B cell (primary cell): ENCODE measurements at regions not wholly inside any gene's neighbourhood (a gene's known extent, or its start where the extent isn't known, plus 50 kb on each side); places are given as distances from the start of the nearest gene placed in this dataset.

Experiments
- ATAC-seq: fragments of 200-7000 bp; cut with Tn5 transposase; one replicate; pipeline ENCODE4 v1.10.0; 2021; ENCODE audit warnings: low read depth, mild to moderate bottlenecking, moderate number of reproducible peaks, moderate library complexity
- CTCF ChIA-PET: fragments of 350-600 bp; sonication (Branson Sonifier 250); formaldehyde crosslinking; loops from one replicate; lab custom pipeline; 2021; ENCODE audit warnings: antibody characterized with exemption, inconsistent platforms; lab: Charles Lee
- POLR2A ChIA-PET: fragments of 350-600 bp; sonication (Branson Sonifier 250); formaldehyde crosslinking; loops from one replicate; lab custom pipeline; 2021; ENCODE audit warnings: antibody characterized with exemption; lab: Charles Lee
- DNase-seq: peaks from one replicate; pipeline ENCODE4 v3.0.0; 2013
- H2AFZ ChIP-seq: 2 replicates; pipeline ENCODE4 v1.6.1; 2012; ENCODE audit warnings: mild to moderate bottlenecking, low read depth, low read length; ENCODE audit not compliant: insufficient read depth, poor library complexity, severe bottlenecking
- H3K27ac ChIP-seq, 2 donors: 1 replicate in 1 of 2; 2 replicates in 1 of 2; pipeline ENCODE4 v1.5.1; 2012 to 2013; ENCODE audit warnings: low read length in 2 of 2, mild to moderate bottlenecking in 2 of 2, moderate library complexity in 1 of 2
- H3K27me3 ChIP-seq, 4 experiments: fragments of 200-600 bp in 1 of 4; sonication (generic) in 1 of 4; replicated peaks in 1 of 4; 1 replicate in 2 of 4; 2 replicates in 2 of 4; pipeline versions ENCODE4 v1.6.1 to v1.7.0; 2013 to 2016; ENCODE audit warnings: low read length in 3 of 4, mild to moderate bottlenecking in 2 of 4, mixed read lengths in 1 of 4, moderate library complexity in 1 of 4; ENCODE audit not compliant: insufficient read depth in 4 of 4, control insufficient read depth in 3 of 4; ENCODE audit errors: control extremely low read depth in 1 of 4
- H3K36me3 ChIP-seq, 2 experiments: replicated peaks in 1 of 2; 1 replicate in 1 of 2; 2 replicates in 1 of 2; pipeline versions ENCODE4 v1.6.1 to v1.7.1; 2013; ENCODE audit warnings: low read length in 1 of 2; ENCODE audit not compliant: insufficient read depth in 2 of 2, control insufficient read depth in 1 of 2; ENCODE audit errors: control extremely low read depth in 1 of 2, extremely low read depth in 1 of 2
- H3K4me1 ChIP-seq, 2 donors: fragments of 200-600 bp in 1 of 2; sonication (generic) in 1 of 2; 1 replicate in 1 of 2; 2 replicates in 1 of 2; pipeline versions ENCODE4 v1.5.1 to v1.6.1; 2013 to 2017; ENCODE audit warnings: low read length in 2 of 2; ENCODE audit not compliant: control insufficient read depth in 2 of 2, insufficient read depth in 2 of 2
- H3K4me2 ChIP-seq: replicated peaks from 2 replicates; pipeline ENCODE3; 2012; ENCODE audit warnings: mild to moderate bottlenecking, low read depth, low read length; ENCODE audit not compliant: poor library complexity, severe bottlenecking
- H3K4me3 ChIP-seq, 5 experiments: fragments of 200-600 bp in 1 of 5; sonication (generic) in 1 of 5; 1 replicate in 3 of 5; 2 replicates in 2 of 5; pipeline versions ENCODE4 v1.5.1 to v1.7.0; 2011 to 2016; ENCODE audit warnings: low read length in 4 of 5, mild to moderate bottlenecking in 4 of 5, low read depth in 2 of 5, control low read depth in 1 of 5, moderate library complexity in 1 of 5; ENCODE audit not compliant: insufficient read depth in 1 of 5; ENCODE audit errors: control extremely low read depth in 1 of 5, extremely low read depth in 1 of 5
- H3K79me2 ChIP-seq: fragments of 200-600 bp; sonication (generic); one replicate; pipeline ENCODE4 v1.6.0; 2016; ENCODE audit warnings: low read length; ENCODE audit not compliant: control insufficient read depth, insufficient read depth
- H3K9ac ChIP-seq: fragments of 200-600 bp; sonication (generic); 2 replicates; pipeline ENCODE4 v1.6.1; 2017; ENCODE audit warnings: mild to moderate bottlenecking, low read length, moderate library complexity
- H3K9me3 ChIP-seq, 3 donors: one replicate each; pipeline versions ENCODE4 v1.6.1 to v1.7.1; 2013; ENCODE audit warnings: low read length in 2 of 3; ENCODE audit not compliant: control insufficient read depth in 2 of 3, insufficient read depth in 1 of 3; ENCODE audit errors: control extremely low read depth in 1 of 3
- H4K20me1 ChIP-seq: 2 replicates; pipeline ENCODE4 v1.6.0; 2012; ENCODE audit warnings: mild to moderate bottlenecking, low read length; ENCODE audit not compliant: insufficient read depth, control insufficient read depth, poor library complexity, severe bottlenecking
- H3K27ac Mint-ChIP-seq: one replicate; pipeline ENCODE4 v1.8.0; 2021; ENCODE audit warnings: mixed read lengths
- H3K27me3 Mint-ChIP-seq: one replicate; pipeline ENCODE4 v1.8.0; 2021; ENCODE audit warnings: mixed read lengths
- H3K4me1 Mint-ChIP-seq: one replicate; pipeline ENCODE4 v1.8.0; 2021; ENCODE audit warnings: mixed read lengths
- H3K4me3 Mint-ChIP-seq: one replicate; pipeline ENCODE4 v1.8.0; 2021; ENCODE audit warnings: mixed read lengths
- H3K9me3 Mint-ChIP-seq: one replicate; pipeline ENCODE4 v1.8.0; 2022; ENCODE audit warnings: mixed read lengths; ENCODE audit not compliant: insufficient read depth
- CTCF ChIP-seq: fragments of 200-600 bp; IDR thresholded peaks from one replicate; pipeline ENCODE4 v1.8.0; 2022; ENCODE audit warnings: antibody characterized with exemption, mild to moderate bottlenecking
- EZH2 ChIP-seq: IDR thresholded peaks from 2 replicates; pipeline ENCODE4 v1.6.1; 2012; ENCODE audit warnings: borderline replicate concordance, low read depth, mild to moderate bottlenecking, moderate library complexity, low read length; ENCODE audit not compliant: insufficient read depth, poor library complexity, severe bottlenecking
- WGBS: methylation state at CpG from one replicate; pipeline ENCODE4 v1.1.5; 2013; ENCODE audit warnings: missing lambda C conversion rate; ENCODE audit not compliant: insufficient coverage; 5-methylcytosine and 5-hydroxymethylcytosine counted together
- intact Hi-C: fragments of 100-400 bp; cut with micrococcal nuclease; formaldehyde crosslinking; loops from one replicate; pipeline ENCODE4 v1.10.0; 2022

- ChIA-PET CTCF (no interaction called here), POLR2A (no interaction called here)
- Mint-ChIP-seq H3K27ac (no peak overlapping the region), H3K4me3 (no peak overlapping the region), H3K27me3 (no peaks in the 10 kb centered on the region), H3K4me1 (no peaks in the 10 kb centered on the region), H3K9me3 (no peaks in the 10 kb centered on the region)
- ATAC-seq (no peak), DNase-seq (no peak)
- Histone ChIP-seq H3K4me3 (no peak overlapping the region), H2AFZ (no peak overlapping the region), H4K20me1 (no peaks in the 10 kb centered on the region), H3K27me3 (peaks cover 0 to 2% (median 0%) of the 10 kb centered on the region in 4 experiments), H3K4me2 (no peak overlapping the region), H3K9ac (no peak overlapping the region), H3K4me1 (no peaks in the 10 kb centered on the region), H3K79me2 (no peaks in the 10 kb centered on the region), H3K9me3 (peaks cover 0 to 5% (median 0%) of the 10 kb centered on the region in 3 donors), H3K27ac (no peak overlapping the region), H3K36me3 (no peaks in the 10 kb centered on the region)
- WGBS, result 75% methylated on average over 7 of the region's 13 CpGs
- intact Hi-C loops, result no loop called here
- TF ChIP-seq CTCF (no peak), EZH2 (no peak)
Measured at GRCh38 chr16:73817526-73818324, 478.9 kb upstream of the PSMD7 start.

- Histone ChIP-seq H3K9ac (no peak overlapping the region), H3K36me3 (no peaks in the 10 kb centered on the region), H3K4me2 (no peak overlapping the region), H3K79me2 (no peaks in the 10 kb centered on the region), H3K4me1 (no peaks in the 10 kb centered on the region), H2AFZ (no peak overlapping the region), H3K27me3 (peaks cover 0 to 2% (median 0%) of the 10 kb centered on the region in 4 experiments), H3K9me3 (no peaks in the 10 kb centered on the region), H3K27ac (no peak overlapping the region), H3K4me3 (no peak overlapping the region), H4K20me1 (no peaks in the 10 kb centered on the region)
- no peak for DNase-seq
- no peak for ATAC-seq
- no peak overlapping the region for H3K27ac Mint-ChIP-seq
- H3K4me3 Mint-ChIP-seq, result no peak overlapping the region
- 69% methylated on average over 5 of the region's 7 CpGs for WGBS
- H3K4me1 Mint-ChIP-seq, result no peaks in the 10 kb centered on the region
- no peaks in the 10 kb centered on the region for H3K27me3 Mint-ChIP-seq
- no peaks in the 10 kb centered on the region for H3K9me3 Mint-ChIP-seq
- ChIA-PET POLR2A (no interaction called here), CTCF (no interaction called here)
- intact Hi-C loops, result no loop called here
- TF ChIP-seq CTCF, result no peak
- TF ChIP-seq EZH2, result no peak
Measured at GRCh38 chr16:73813527-73813926, 483.1 kb upstream of the PSMD7 start.
